K562 (cell line): ENCODE measurements at regions not wholly inside any gene's neighbourhood (a gene's known extent, or its start where the extent isn't known, plus 50 kb on each side); places are given as distances from the start of the nearest gene placed in this dataset.

Experiments used
- ATAC-seq: fragments of 200-7000 bp; cut with Tn5 transposase; 3 replicates; pipeline ENCODE4 v1.9.1; 2020; ENCODE audit warnings: moderate library complexity
- BruUV-seq: library from RNA; stranded (reverse); fragments of 400-500 nt; replicated peaks from 2 replicates; lab custom pipeline; 2021; lab: Mats Ljungman, UMichigan
- CTCF ChIA-PET: fragments of 300-600 bp; formaldehyde crosslinking; extraction: SDS; loops from one replicate; lab custom pipeline; 2021; ENCODE audit warnings: low intra/inter-chr PET ratio; lab: Yijun Ruan, JAX
- POLR2A ChIA-PET: fragments of 300-600, 350-650 bp; sonication (Branson Sonifier 250); formaldehyde crosslinking; extraction: SDS; loops from one replicate; lab custom pipeline; 2021; ENCODE audit warnings: antibody characterized with exemption, inconsistent platforms; lab: Yijun Ruan, JAX
- DNase-seq, 4 experiments: peaks; one replicate each; pipeline versions ENCODE4 v3.0.0 to v3.0.0-alpha.2; 2011 to 2018; ENCODE audit warnings: low spot score in 3 of 4, mixed read lengths in 3 of 4; ENCODE audit errors: extremely low read depth in 1 of 4
- FAIRE-seq: peaks from 2 replicates; lab custom pipeline; 2011; peaks lifted over from hg19 to GRCh38; lab: Jason Lieb, UNC
- H2AFZ ChIP-seq: 2 replicates; pipeline ENCODE4 v1.6.0; 2011; ENCODE audit warnings: low read depth, low read length, control low read depth, inconsistent platforms
- H3K27ac ChIP-seq: fragments of 200-600 bp; 3 replicates; pipeline ENCODE4 v1.8.0; 2011; ENCODE audit warnings: low read depth, mild to moderate bottlenecking, control low read depth, inconsistent platforms, low read length, moderate library complexity, mixed read lengths; ENCODE audit errors: extremely low read depth
- H3K27me3 ChIP-seq, 2 experiments: fragments of 300-600 bp in 1 of 2; 2 replicates in 1 of 2; 3 replicates in 1 of 2; pipeline versions ENCODE4 v1.6.0 to v1.8.0; 2011; ENCODE audit warnings: inconsistent platforms in 2 of 2, low read length in 2 of 2, mild to moderate bottlenecking in 1 of 2, mixed read lengths in 1 of 2, moderate library complexity in 1 of 2; ENCODE audit not compliant: control insufficient read depth in 2 of 2, insufficient read depth in 2 of 2
- H3K36me3 ChIP-seq: fragments of 300-600 bp; 3 replicates; pipeline ENCODE4 v1.8.0; 2011; ENCODE audit warnings: mild to moderate bottlenecking, low read length, inconsistent platforms; ENCODE audit not compliant: control insufficient read depth, insufficient read depth
- H3K4me1 ChIP-seq, 2 experiments: fragments of 200-600 bp in 1 of 2; replicated peaks in 1 of 2; 2 replicates in 1 of 2; 3 replicates in 1 of 2; pipeline versions ENCODE4 v1.5.1 to v1.8.0; 2011; ENCODE audit warnings: inconsistent platforms in 2 of 2, low read length in 2 of 2, mild to moderate bottlenecking in 1 of 2, mixed read lengths in 1 of 2, moderate library complexity in 1 of 2; ENCODE audit not compliant: control insufficient read depth in 2 of 2, insufficient read depth in 2 of 2
- H3K4me2 ChIP-seq: 2 replicates; pipeline ENCODE4 v1.6.1; 2011; ENCODE audit warnings: low read length, control low read depth, inconsistent platforms, mixed read lengths; ENCODE audit not compliant: insufficient read depth
- H3K4me3 ChIP-seq: fragments of 200-600 bp; sonication (generic), shearing (Covaris generic); 2 replicates; pipeline ENCODE4 v1.5.1; 2016; ENCODE audit warnings: control low read depth, inconsistent platforms
- H3K79me2 ChIP-seq: fragments of 200-600 bp; 3 replicates; pipeline ENCODE4 v1.8.0; 2011; ENCODE audit warnings: low read length, inconsistent platforms; ENCODE audit not compliant: control insufficient read depth, insufficient read depth
- H3K9ac ChIP-seq, 2 experiments: 2 replicates each; pipeline versions ENCODE4 v1.6.0 to v1.6.1; 2011; ENCODE audit warnings: low read depth in 2 of 2, low read length in 2 of 2, control low read depth in 1 of 2, inconsistent platforms in 1 of 2, mild to moderate bottlenecking in 1 of 2, mixed read lengths in 1 of 2; ENCODE audit not compliant: insufficient read depth in 1 of 2
- H3K9me1 ChIP-seq: one replicate; pipeline ENCODE4 v1.6.0; 2011; ENCODE audit warnings: inconsistent platforms, mild to moderate bottlenecking, low read length, moderate library complexity; ENCODE audit not compliant: control insufficient read depth, insufficient read depth
- H3K9me3 ChIP-seq: replicated peaks from 2 replicates; pipeline ENCODE4 v1.5.1; 2011; ENCODE audit warnings: low read depth, low read length, inconsistent platforms; ENCODE audit not compliant: control insufficient read depth, insufficient read depth
- H4K20me1 ChIP-seq: replicated peaks from 2 replicates; pipeline ENCODE4 v1.6.1; 2011; ENCODE audit warnings: low read length, inconsistent platforms, mixed read lengths; ENCODE audit not compliant: control insufficient read depth, insufficient read depth
- C11orf30 ChIP-seq: fragments of 450-650 bp; IDR thresholded peaks from 2 replicates; pipeline ENCODE4 v1.6.1; 2016; ENCODE audit warnings: low read depth, mild to moderate bottlenecking
- FOXP1 ChIP-seq: sonication (generic); formaldehyde crosslinking; IDR thresholded peaks from 2 replicates; pipeline ENCODE4 v1.8.0; 2022; ENCODE audit warnings: mild to moderate bottlenecking, missing genetic modification reagents
- MAFF ChIP-seq: IDR thresholded peaks from 2 replicates; pipeline ENCODE4 v1.6.1; 2012; ENCODE audit warnings: low read length, improper control_type of control experiment
- MAFG ChIP-seq: fragments of 450-650 bp; conservative IDR thresholded peaks from 2 replicates; pipeline ENCODE4 v1.6.1; 2016; ENCODE audit warnings: missing genetic modification characterization, missing compliant biosample characterization
- MAFK ChIP-seq: IDR thresholded peaks from 2 replicates; pipeline ENCODE4 v1.6.1; 2011; ENCODE audit warnings: low read length, improper control_type of control experiment
- POLR2B ChIP-seq: fragments of 450-650 bp; IDR thresholded peaks from 2 replicates; pipeline ENCODE4 v1.6.1; 2018; ENCODE audit warnings: low read depth; ENCODE audit not compliant: partially characterized antibody
- RBM22 ChIP-seq: fragments of 200-400 bp; formaldehyde crosslinking; IDR thresholded peaks from 2 replicates; pipeline ENCODE4 v1.6.1; 2018; ENCODE audit warnings: low read length, low read depth; ENCODE audit not compliant: poor library complexity, severe bottlenecking
- TCF3 ChIP-seq: sonication (generic); formaldehyde crosslinking; IDR thresholded peaks from 2 replicates; pipeline ENCODE4 v1.4.0; 2020; ENCODE audit warnings: mild to moderate bottlenecking, missing genetic modification reagents
- WHSC1 ChIP-seq: IDR thresholded peaks from one replicate; pipeline ENCODE4 v1.6.1; 2012; ENCODE audit warnings: low read length, control low read depth, inconsistent platforms
- ZNF316 ChIP-seq: fragments of 450-650 bp; IDR thresholded peaks from 2 replicates; pipeline ENCODE4 v1.6.1; 2016
- whole genome bisulfite sequencing: fragments of 100-300 bp; shearing (Covaris generic); methylation state at CpG from one replicate; pipeline ENCODE4 v1.1.6; 2016; ENCODE audit warnings: low coverage, mixed read lengths; ENCODE audit not compliant: insufficient coverage; ENCODE audit errors: missing lambda C conversion rate; 5-methylcytosine and 5-hydroxymethylcytosine counted together
- in situ Hi-C: fragments of 300-500 bp; cut with MboI; formaldehyde crosslinking; loops from 4 replicates; pipeline ENCODE4 v1.15.0; 2018; ENCODE audit warnings: inconsistent platforms, mixed read lengths
- intact Hi-C: fragments of 100-400 bp; cut with micrococcal nuclease; formaldehyde crosslinking; loops from 2 replicates; pipeline ENCODE4 v1.14.2; 2022

DNA sequence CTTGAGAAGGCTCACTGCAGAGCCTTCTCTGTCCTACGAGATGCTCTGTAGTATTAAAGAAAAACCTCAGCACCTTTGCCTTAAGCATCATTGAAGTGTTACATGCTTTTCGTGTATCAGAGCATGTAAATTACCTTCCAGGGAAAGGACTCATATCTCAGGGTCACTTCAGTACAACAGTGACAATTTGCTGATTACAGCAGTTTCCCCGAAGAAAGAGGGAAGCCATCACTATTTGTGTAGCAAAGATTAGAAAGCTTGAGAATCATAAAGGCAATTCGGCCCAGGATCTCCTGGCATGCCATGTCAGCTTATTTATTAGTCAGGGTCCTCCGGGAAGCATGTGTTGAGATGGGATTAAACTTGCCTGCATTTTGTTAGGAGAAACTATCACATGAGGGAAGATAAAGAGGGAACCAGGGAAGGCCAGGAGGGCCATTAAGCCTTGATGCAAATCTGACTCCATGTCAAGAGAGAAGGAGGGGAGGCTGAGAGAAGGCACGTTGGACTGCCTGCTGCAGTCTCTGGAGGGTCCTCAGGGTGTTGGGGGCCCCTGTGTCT is 55.2 kb upstream of the KCNJ6 start:
- no peaks in the 10 kb centered on the region for H3K9me3 ChIP-seq
- no peaks in the 10 kb centered on the region for H3K9me1 ChIP-seq
- no peak overlapping the region for H3K4me2 ChIP-seq
- no peak overlapping the region for H3K27ac ChIP-seq
- TF ChIP-seq MAFK: peak; percentile 85
- TF ChIP-seq C11orf30: peak; percentile 90
- TF ChIP-seq ZNF316: peak; percentile 94
- TF ChIP-seq MAFG (tag): peak; percentile 91
- no peak for TF ChIP-seq POLR2B
- TF ChIP-seq MAFF: peak; percentile 93
- in situ Hi-C loops: no loop called here
- no peaks in the 10 kb centered on the region for H3K36me3 ChIP-seq
- no peaks in the 10 kb centered on the region for H3K27me3 ChIP-seq
- no peak overlapping the region for H3K9ac ChIP-seq
- no TSS peak for BruUV-seq
- DNase-seq (no peak), ATAC-seq (no peak), FAIRE-seq (no peak)
- H3K79me2 ChIP-seq: no peaks in the 10 kb centered on the region
- intact Hi-C loops: no loop called here
- 8% methylated on average over 6 of the region's 6 CpGs for WGBS
- H3K4me1 ChIP-seq: peaks cover 0 to 8% of the 10 kb centered on the region in 2 experiments; a peak in 2 of 5 replicates
- ChIA-PET CTCF (no interaction called here), POLR2A (no interaction called here)
- no peaks in the 10 kb centered on the region; the same call in 1 of the 2 replicates for H4K20me1 ChIP-seq
- no peak overlapping the region for H2AFZ ChIP-seq
- H3K4me3 ChIP-seq: no peak overlapping the region

DNA sequence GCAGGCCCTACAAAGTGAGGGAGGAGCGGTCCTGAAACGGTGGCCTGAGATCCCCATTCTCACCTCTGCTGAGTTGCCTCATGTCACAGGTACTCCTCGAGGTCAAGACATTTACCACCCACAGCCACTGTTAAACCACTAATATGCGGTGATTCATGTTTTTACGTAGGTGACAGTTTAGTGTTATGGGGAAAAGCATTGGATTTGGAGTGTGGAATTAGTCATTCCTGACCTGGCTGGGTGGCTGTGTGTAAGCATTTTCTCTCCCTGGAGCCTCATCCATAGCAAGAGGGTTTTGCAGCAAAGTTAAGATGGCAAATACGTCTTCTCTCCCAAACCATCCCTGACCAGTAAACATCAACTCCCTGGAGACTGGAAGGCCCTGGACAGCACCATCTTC is 57.8 kb upstream of the KCNJ6 start:
- in situ Hi-C loops: no loop called here
- no peaks in the 10 kb centered on the region for H3K36me3 ChIP-seq
- intact Hi-C loops: no loop called here
- H3K79me2 ChIP-seq: no peaks in the 10 kb centered on the region
- no peak for ATAC-seq
- no peak overlapping the region for H2AFZ ChIP-seq
- no peak overlapping the region for H3K27ac ChIP-seq
- WGBS: 62% methylated on average over 6 of the region's 6 CpGs
- H4K20me1 ChIP-seq: no peaks in the 10 kb centered on the region; the same call in 1 of the 2 replicates
- TF ChIP-seq RBM22: no peak
- no peak for TF ChIP-seq FOXP1 (CRISPR knock-in tag)
- no peak for TF ChIP-seq TCF3 (CRISPR knock-in tag)
- TF ChIP-seq WHSC1: no peak
- H3K4me1 ChIP-seq: peaks cover 0 to 8% of the 10 kb centered on the region in 2 experiments; a peak in 2 of 5 replicates
- no peak overlapping the region for H3K9ac ChIP-seq
- no peaks in the 10 kb centered on the region for H3K9me3 ChIP-seq
- H3K27me3 ChIP-seq: no peaks in the 10 kb centered on the region
- H3K4me3 ChIP-seq: no peak overlapping the region
- no TSS peak for BruUV-seq
- CTCF ChIA-PET: no interaction called here
- H3K4me2 ChIP-seq: no peak overlapping the region
- POLR2A ChIA-PET: interaction anchor here (1.0 kb wide), 1 partner anchor 12 kb away, joined by 3 read pairs; no protein-coding TSS in a partner anchor
- no peak for FAIRE-seq
- DNase-seq: no peak
- no peaks in the 10 kb centered on the region for H3K9me1 ChIP-seq
